ENCODE measurements at regions not wholly inside any gene's neighbourhood (a gene's known extent, or its start where the extent isn't known, plus 50 kb on each side); places are given as distances from the start of the nearest gene placed in this dataset.
A peak's percentile ranks its signal among the peaks of the same experiment; 100 is the strongest.

GRCh38 chr1:111561328-111561727 is 57.9 kb upstream of the ADORA3 start:
- TF ChIP-seq ARNTL (CRISPR knock-in tag; IDR thresholded peaks at IDR 0.05; ENCODE audit: borderline replicate concordance, low read depth) = no peak
- TF ChIP-seq ZNF565 (CRISPR knock-in tag; conservative IDR thresholded peaks at IDR 0.05; ENCODE audit: low read depth) = no peak
- TF ChIP-seq CSRNP3 (CRISPR knock-in tag; IDR thresholded peaks at IDR 0.05) = no peak
- no peak for TF ChIP-seq BACH2 (CRISPR knock-in tag; IDR thresholded peaks at IDR 0.05; ENCODE audit: borderline replicate concordance)
- no peak for TF ChIP-seq CREB5 (CRISPR knock-in tag; IDR thresholded peaks at IDR 0.05; ENCODE audit: low read depth)
- TF ChIP-seq PATZ1 (CRISPR knock-in tag; IDR thresholded peaks at IDR 0.05; ENCODE audit: borderline replicate concordance) = no peak
- no peak for TF ChIP-seq PPARA (CRISPR knock-in tag; IDR thresholded peaks at IDR 0.05; ENCODE audit: borderline replicate concordance)
- TF ChIP-seq ISL1 (CRISPR knock-in tag; IDR thresholded peaks at IDR 0.05) = no peak
- no peak for TF ChIP-seq ZNF8 (CRISPR knock-in tag; IDR thresholded peaks at IDR 0.05)
- no peak for TF ChIP-seq RARB (CRISPR knock-in tag; IDR thresholded peaks at IDR 0.05)
- no peak for TF ChIP-seq CSDC2 (CRISPR knock-in tag; IDR thresholded peaks at IDR 0.05)
- no peak for TF ChIP-seq ZC3H10 (CRISPR knock-in tag; IDR thresholded peaks at IDR 0.05)
- no peak for TF ChIP-seq TSHZ2 (CRISPR knock-in tag; IDR thresholded peaks at IDR 0.05)
- TF ChIP-seq ZFP30 (CRISPR knock-in tag; IDR thresholded peaks at IDR 0.05) = no peak
- no peak for TF ChIP-seq ESRRG (CRISPR knock-in tag; IDR thresholded peaks at IDR 0.05)
- TF ChIP-seq GLIS3 (CRISPR knock-in tag; IDR thresholded peaks at IDR 0.05) = no peak
- TF ChIP-seq ZFP3 (CRISPR knock-in tag; IDR thresholded peaks at IDR 0.05) = no peak
- no peak for TF ChIP-seq SNAI2 (CRISPR knock-in tag; IDR thresholded peaks at IDR 0.05)
- no peak for TF ChIP-seq POU6F1 (CRISPR knock-in tag; IDR thresholded peaks at IDR 0.05; ENCODE audit: borderline replicate concordance, low read depth)
- no peak for ATAC-seq

GRCh38 chr1:111563619-111564018 is 56.0 kb upstream of the RAP1A start:
- peak; percentile 85 for ATAC-seq
- no peak for TF ChIP-seq TOX (CRISPR knock-in tag; IDR thresholded peaks at IDR 0.05; ENCODE audit: borderline replicate concordance)
- no peak for TF ChIP-seq ARNTL (CRISPR knock-in tag; IDR thresholded peaks at IDR 0.05; ENCODE audit: borderline replicate concordance, low read depth)
- no peak for TF ChIP-seq RARB (CRISPR knock-in tag; IDR thresholded peaks at IDR 0.05)
- no peak for TF ChIP-seq TCF4 (CRISPR knock-in tag; IDR thresholded peaks at IDR 0.05; ENCODE audit: borderline replicate concordance)
- TF ChIP-seq CSRNP3 (CRISPR knock-in tag; IDR thresholded peaks at IDR 0.05) = no peak
- TF ChIP-seq OSR1 (CRISPR knock-in tag; IDR thresholded peaks at IDR 0.05) = no peak
- no peak for TF ChIP-seq CREB5 (CRISPR knock-in tag; IDR thresholded peaks at IDR 0.05; ENCODE audit: low read depth)
